ENCODE measurements at regions not wholly inside any gene's neighbourhood (a gene's known extent, or its start where the extent isn't known, plus 50 kb on each side); places are given as distances from the start of the nearest gene placed in this dataset.

DNA sequence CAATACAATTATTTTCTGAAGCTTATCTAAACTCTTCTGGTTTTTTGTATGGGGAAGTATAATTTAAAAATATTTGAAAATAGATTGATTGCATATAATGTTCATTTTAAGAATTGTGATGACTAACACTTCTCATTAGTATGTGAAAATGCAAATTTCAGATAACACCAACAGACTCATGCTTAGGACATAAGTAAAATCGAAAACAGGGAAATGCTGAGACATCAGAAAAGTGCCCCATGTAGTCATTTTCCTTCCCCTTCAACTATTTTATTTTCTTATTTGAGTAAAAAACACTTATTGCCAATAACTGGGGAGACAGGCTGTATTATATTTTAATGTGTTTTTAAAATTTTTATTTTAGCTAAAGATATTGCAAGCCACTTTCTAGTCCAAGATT lies 814.7 kb downstream of the GALC start:
- H3K9me3 Mint-ChIP-seq (ENCODE audit: unreplicated experiment): no peaks in the 10 kb centered on the region

DNA sequence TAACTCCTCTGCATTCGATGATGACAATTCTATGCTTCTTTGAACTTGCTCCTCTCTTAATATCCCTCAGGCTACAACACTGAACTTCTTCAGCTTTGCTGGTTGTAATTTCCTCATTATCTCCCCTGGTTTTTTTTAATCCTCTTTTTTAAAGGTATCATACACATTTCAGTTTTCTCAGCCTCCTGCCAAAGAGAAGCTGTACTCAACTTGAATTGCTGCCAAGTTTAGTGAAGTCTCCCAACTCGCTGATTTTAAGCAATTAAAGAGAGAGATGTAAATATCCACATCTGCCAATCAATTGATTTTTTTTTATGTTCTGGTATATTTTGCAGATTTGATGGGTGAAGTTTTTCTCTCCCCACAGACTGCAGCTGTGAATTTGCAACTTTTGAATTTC lies 817.8 kb downstream of the GALC start:
- no peaks in the 10 kb centered on the region for H3K36me3 Mint-ChIP-seq (ENCODE audit: unreplicated experiment)
- no peaks in the 10 kb centered on the region for H3K9me3 Mint-ChIP-seq (ENCODE audit: unreplicated experiment)
- TF ChIP-seq, protein P1, sequence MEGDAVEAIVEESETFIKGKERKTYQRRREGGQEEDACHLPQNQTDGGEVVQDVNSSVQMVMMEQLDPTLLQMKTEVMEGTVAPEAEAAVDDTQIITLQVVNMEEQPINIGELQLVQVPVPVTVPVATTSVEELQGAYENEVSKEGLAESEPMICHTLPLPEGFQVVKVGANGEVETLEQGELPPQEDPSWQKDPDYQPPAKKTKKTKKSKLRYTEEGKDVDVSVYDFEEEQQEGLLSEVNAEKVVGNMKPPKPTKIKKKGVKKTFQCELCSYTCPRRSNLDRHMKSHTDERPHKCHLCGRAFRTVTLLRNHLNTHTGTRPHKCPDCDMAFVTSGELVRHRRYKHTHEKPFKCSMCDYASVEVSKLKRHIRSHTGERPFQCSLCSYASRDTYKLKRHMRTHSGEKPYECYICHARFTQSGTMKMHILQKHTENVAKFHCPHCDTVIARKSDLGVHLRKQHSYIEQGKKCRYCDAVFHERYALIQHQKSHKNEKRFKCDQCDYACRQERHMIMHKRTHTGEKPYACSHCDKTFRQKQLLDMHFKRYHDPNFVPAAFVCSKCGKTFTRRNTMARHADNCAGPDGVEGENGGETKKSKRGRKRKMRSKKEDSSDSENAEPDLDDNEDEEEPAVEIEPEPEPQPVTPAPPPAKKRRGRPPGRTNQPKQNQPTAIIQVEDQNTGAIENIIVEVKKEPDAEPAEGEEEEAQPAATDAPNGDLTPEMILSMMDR (IDR thresholded peaks at IDR 0.05): no peak
- peaks cover 7% of the 10 kb centered on the region for H3K4me1 Mint-ChIP-seq (ENCODE audit: unreplicated experiment)
- no peak for DNase-seq (ENCODE audit: extremely low spot score, unreplicated experiment)
- H3K4me3 Mint-ChIP-seq (ENCODE audit: unreplicated experiment): no peak overlapping the region
- H3K27ac Mint-ChIP-seq (ENCODE audit: unreplicated experiment): no peak overlapping the region
- H3K27me3 Mint-ChIP-seq (ENCODE audit: unreplicated experiment): no peaks in the 10 kb centered on the region

More for the DNA sequence above, 814.7 kb downstream of the GALC start:
- Mint-ChIP-seq H3K36me3 (ENCODE audit: unreplicated experiment) (no peaks in the 10 kb centered on the region), H3K27me3 (ENCODE audit: unreplicated experiment) (no peaks in the 10 kb centered on the region), H3K27ac (ENCODE audit: unreplicated experiment) (no peak overlapping the region), H3K4me1 (ENCODE audit: unreplicated experiment) (peaks cover 4% of the 10 kb centered on the region), H3K4me3 (ENCODE audit: unreplicated experiment) (no peak overlapping the region)
- TF ChIP-seq, protein P1 (IDR thresholded peaks at IDR 0.05): no peak
- no peak for DNase-seq (ENCODE audit: extremely low spot score, unreplicated experiment)

DNA sequence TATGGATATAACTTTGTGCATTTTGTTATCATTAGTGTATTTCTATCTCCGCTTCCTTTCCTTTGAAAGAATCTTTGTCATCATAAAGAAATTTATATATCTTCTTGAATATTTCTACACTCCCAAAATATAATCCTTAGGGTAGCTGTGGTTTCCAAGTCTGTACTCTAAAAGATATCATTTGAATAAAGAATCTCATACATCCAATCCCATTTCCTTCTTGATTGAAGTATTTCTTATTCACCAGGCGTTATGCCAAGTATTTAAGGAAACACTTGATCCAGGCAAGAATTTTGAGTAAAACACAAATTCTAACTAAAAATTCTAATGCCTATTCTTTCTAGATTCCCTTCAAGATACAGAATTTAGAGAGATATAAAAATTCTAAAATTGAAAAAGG lies 821.8 kb downstream of the GALC start:
- Mint-ChIP-seq H3K9me3 (ENCODE audit: unreplicated experiment) (no peaks in the 10 kb centered on the region), H3K36me3 (ENCODE audit: unreplicated experiment) (no peaks in the 10 kb centered on the region), H3K4me3 (ENCODE audit: unreplicated experiment) (no peak overlapping the region), H3K27ac (ENCODE audit: unreplicated experiment) (no peak overlapping the region), H3K27me3 (ENCODE audit: unreplicated experiment) (no peaks in the 10 kb centered on the region), H3K4me1 (ENCODE audit: unreplicated experiment) (peaks cover 7% of the 10 kb centered on the region)
- no peak for DNase-seq (ENCODE audit: extremely low spot score, unreplicated experiment)
- TF ChIP-seq, protein P1 (IDR thresholded peaks at IDR 0.05): no peak

DNA sequence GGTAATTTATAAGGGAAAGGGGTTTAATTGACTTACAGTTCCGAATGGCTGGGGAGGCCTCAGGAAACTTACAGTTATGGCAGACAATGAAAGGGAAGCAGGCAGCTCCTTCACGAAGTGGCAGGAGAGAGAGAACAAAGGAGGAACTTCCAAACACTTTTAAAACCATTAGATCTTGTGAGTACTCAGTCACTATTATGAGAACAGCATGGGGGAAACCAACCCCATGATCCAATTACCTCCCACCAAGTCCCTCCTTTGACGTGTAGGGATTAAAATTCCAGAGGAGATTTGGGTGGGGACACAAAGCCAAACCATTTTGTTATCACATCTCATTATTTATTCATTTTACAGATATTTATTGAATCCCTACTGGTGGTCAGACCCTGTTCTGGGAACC lies 822.8 kb downstream of the GALC start:
- Mint-ChIP-seq H3K9me3 (ENCODE audit: unreplicated experiment) (no peaks in the 10 kb centered on the region), H3K27me3 (ENCODE audit: unreplicated experiment) (no peaks in the 10 kb centered on the region), H3K4me1 (ENCODE audit: unreplicated experiment) (peaks cover 4% of the 10 kb centered on the region), H3K27ac (ENCODE audit: unreplicated experiment) (no peak overlapping the region), H3K4me3 (ENCODE audit: unreplicated experiment) (no peak overlapping the region), H3K36me3 (ENCODE audit: unreplicated experiment) (no peaks in the 10 kb centered on the region)
- no peak for DNase-seq (ENCODE audit: extremely low spot score, unreplicated experiment)
- TF ChIP-seq, protein P1 (IDR thresholded peaks at IDR 0.05): no peak

DNA sequence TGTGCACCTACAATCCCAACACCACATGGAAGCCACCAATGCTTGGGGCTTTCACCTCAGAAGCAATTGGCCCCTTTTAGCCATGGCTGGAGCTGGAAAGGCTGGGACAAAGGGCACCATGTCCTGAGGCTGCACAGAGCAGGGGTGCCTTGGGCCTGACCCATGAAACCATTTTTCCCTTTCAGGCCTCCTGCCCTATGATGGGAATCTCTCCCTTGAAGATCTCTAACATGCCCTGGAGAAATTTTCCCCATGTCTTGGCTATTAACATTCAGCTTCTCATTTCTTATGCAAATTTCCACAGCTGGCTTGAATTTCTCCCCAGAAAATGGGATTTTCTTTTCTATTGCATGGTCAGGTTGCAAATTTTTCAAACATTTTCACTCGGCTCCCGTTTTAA lies 823.6 kb downstream of the GALC start:
- Mint-ChIP-seq H3K4me3 (ENCODE audit: unreplicated experiment) (no peak overlapping the region), H3K36me3 (ENCODE audit: unreplicated experiment) (no peaks in the 10 kb centered on the region), H3K27me3 (ENCODE audit: unreplicated experiment) (no peaks in the 10 kb centered on the region)

More for the DNA sequence above, 823.6 kb downstream of the GALC start:
- DNase-seq (ENCODE audit: extremely low spot score, unreplicated experiment): no peak
- TF ChIP-seq, protein P1 (IDR thresholded peaks at IDR 0.05): no peak
- no peaks in the 10 kb centered on the region for H3K9me3 Mint-ChIP-seq (ENCODE audit: unreplicated experiment)
- H3K27ac Mint-ChIP-seq (ENCODE audit: unreplicated experiment): no peak overlapping the region
- peaks cover 2% of the 10 kb centered on the region for H3K4me1 Mint-ChIP-seq (ENCODE audit: unreplicated experiment)

Data from osteocyte (in vitro differentiated cells).